ENCODE measurements at regions not wholly inside any gene's neighbourhood (a gene's known extent, or its start where the extent isn't known, plus 50 kb on each side); places are given as distances from the start of the nearest gene placed in this dataset.

DNA sequence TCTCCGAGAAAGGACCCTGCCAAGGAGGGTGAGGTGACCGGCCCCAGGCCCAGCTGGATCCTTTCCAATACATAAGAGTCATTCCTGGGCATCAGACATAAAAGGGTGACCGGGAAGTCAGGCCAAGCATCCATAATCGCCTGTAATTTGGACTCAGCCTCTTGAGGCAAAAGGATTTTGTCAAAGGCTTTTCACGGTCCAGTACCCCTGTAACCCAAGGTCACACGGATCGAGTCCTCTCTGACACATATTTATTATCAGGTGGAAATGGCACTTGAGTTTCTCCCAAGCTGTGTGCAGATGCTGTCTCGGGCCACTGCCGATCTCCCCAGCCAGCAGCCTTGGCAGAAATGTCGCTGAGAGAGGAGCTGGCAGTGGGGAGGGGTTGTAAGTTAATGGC, 556.5 kb downstream of the MN1 start:
- TF ChIP-seq, protein P1, sequence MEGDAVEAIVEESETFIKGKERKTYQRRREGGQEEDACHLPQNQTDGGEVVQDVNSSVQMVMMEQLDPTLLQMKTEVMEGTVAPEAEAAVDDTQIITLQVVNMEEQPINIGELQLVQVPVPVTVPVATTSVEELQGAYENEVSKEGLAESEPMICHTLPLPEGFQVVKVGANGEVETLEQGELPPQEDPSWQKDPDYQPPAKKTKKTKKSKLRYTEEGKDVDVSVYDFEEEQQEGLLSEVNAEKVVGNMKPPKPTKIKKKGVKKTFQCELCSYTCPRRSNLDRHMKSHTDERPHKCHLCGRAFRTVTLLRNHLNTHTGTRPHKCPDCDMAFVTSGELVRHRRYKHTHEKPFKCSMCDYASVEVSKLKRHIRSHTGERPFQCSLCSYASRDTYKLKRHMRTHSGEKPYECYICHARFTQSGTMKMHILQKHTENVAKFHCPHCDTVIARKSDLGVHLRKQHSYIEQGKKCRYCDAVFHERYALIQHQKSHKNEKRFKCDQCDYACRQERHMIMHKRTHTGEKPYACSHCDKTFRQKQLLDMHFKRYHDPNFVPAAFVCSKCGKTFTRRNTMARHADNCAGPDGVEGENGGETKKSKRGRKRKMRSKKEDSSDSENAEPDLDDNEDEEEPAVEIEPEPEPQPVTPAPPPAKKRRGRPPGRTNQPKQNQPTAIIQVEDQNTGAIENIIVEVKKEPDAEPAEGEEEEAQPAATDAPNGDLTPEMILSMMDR (IDR thresholded peaks at IDR 0.05): no peak
- no peak for TF ChIP-seq POLR2A (IDR thresholded peaks at IDR 0.05)

All from Peyer's patch (tissue), 4 donors.